ENCODE measurements at regions not wholly inside any gene's neighbourhood (a gene's known extent, or its start where the extent isn't known, plus 50 kb on each side); places are given as distances from the start of the nearest gene placed in this dataset.

DNA sequence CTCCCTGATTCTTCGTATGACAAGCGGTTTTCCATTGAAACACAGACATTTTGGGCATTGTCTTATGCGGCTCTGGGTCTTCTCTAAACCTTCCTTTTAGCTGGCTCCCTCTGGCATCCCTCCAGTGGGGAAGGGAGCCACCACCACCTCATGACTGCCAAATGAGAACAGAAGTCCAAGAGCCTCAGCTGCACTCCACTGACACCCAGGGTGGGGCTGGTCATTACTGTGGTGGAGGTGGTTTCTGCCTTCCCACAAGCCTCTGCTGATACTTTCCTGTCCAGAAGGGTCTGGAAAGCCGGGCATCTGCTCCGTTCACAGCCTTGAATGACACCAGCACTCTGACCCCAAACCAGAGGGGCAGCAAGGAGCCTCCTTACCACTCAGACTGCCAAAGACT is 213.5 kb downstream of the ZNF516 start:
- peaks cover 0 to 9% of the 10 kb centered on the region in 2 experiments for H3K9me3 ChIP-seq (ENCODE audit: control insufficient read depth in 1 of 2, insufficient read depth in 1 of 2, low read length in 2 of 2)
- no peaks in the 10 kb centered on the region for H3K4me1 ChIP-seq (ENCODE audit: insufficient read depth, low read length)
- no peak overlapping the region for H3K27ac ChIP-seq (ENCODE audit: low read depth in 1 of 2, low read length in 2 of 2)
- TF ChIP-seq, protein P1, sequence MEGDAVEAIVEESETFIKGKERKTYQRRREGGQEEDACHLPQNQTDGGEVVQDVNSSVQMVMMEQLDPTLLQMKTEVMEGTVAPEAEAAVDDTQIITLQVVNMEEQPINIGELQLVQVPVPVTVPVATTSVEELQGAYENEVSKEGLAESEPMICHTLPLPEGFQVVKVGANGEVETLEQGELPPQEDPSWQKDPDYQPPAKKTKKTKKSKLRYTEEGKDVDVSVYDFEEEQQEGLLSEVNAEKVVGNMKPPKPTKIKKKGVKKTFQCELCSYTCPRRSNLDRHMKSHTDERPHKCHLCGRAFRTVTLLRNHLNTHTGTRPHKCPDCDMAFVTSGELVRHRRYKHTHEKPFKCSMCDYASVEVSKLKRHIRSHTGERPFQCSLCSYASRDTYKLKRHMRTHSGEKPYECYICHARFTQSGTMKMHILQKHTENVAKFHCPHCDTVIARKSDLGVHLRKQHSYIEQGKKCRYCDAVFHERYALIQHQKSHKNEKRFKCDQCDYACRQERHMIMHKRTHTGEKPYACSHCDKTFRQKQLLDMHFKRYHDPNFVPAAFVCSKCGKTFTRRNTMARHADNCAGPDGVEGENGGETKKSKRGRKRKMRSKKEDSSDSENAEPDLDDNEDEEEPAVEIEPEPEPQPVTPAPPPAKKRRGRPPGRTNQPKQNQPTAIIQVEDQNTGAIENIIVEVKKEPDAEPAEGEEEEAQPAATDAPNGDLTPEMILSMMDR (IDR thresholded peaks at IDR 0.05), result no peak
- no peak overlapping the region for H3K4me3 Mint-ChIP-seq
- DNase-seq (no peak), ATAC-seq (ENCODE audit: poor library complexity) (no peak)
- H3K36me3 Mint-ChIP-seq (ENCODE audit: low read depth), result no peaks in the 10 kb centered on the region
- intact Hi-C loops (cut with DNase I, micrococcal nuclease), result no loop called here
- H3K4me1 Mint-ChIP-seq (ENCODE audit: low read depth), result no peaks in the 10 kb centered on the region
- H3K9me3 Mint-ChIP-seq, result no peaks in the 10 kb centered on the region
- ChIA-PET CTCF (no interaction called here), POLR2A (no interaction called here)
- H3K27me3 ChIP-seq (ENCODE audit: control insufficient read depth in 1 of 2, insufficient read depth in 2 of 2, low read length in 2 of 2), result peaks cover 4 to 6% of the 10 kb centered on the region in 2 experiments
- H3K36me3 ChIP-seq (ENCODE audit: insufficient read depth, low read length), result no peaks in the 10 kb centered on the region
- H3K27me3 Mint-ChIP-seq, result peaks cover 29% of the 10 kb centered on the region
- no peak overlapping the region for H3K4me3 ChIP-seq (ENCODE audit: low read length)
- no peak overlapping the region for H3K27ac Mint-ChIP-seq

DNA sequence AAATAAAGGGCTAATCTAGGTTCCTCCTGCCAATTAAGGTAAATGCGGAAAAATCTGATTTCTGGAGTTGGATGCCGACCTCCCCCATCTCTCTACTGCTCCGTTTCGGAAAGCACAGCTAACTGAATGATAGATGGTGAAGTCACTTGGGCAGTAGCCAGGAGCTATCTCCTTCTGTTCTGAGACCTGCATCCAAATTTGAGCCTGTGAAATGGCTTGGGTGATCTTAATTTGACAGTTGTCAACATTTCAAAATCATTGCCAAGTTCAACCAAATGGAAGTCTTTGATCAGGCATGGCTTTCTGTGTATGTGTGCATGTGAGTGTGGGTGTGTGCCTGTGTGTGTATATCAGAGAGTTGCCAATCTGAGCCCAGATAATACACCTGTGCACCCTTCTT is 217.2 kb downstream of the ZNF516 start:
- Histone ChIP-seq H3K27ac (ENCODE audit: low read depth in 1 of 2, low read length in 2 of 2) (no peak overlapping the region), H3K36me3 (ENCODE audit: insufficient read depth, low read length) (no peaks in the 10 kb centered on the region), H3K4me1 (ENCODE audit: insufficient read depth, low read length) (no peaks in the 10 kb centered on the region), H3K4me3 (ENCODE audit: low read length) (no peak overlapping the region), H3K9me3 (ENCODE audit: control insufficient read depth in 1 of 2, insufficient read depth in 1 of 2, low read length in 2 of 2) (peaks cover 0 to 5% of the 10 kb centered on the region in 2 experiments), H3K27me3 (ENCODE audit: control insufficient read depth in 1 of 2, insufficient read depth in 2 of 2, low read length in 2 of 2) (peaks cover 0 to 7% of the 10 kb centered on the region in 2 experiments)
- DNase-seq (no peak), ATAC-seq (ENCODE audit: poor library complexity) (no peak)
- no peak overlapping the region for H3K4me3 Mint-ChIP-seq
- ChIA-PET POLR2A (no interaction called here), CTCF (no interaction called here)
- H3K9me3 Mint-ChIP-seq, result no peaks in the 10 kb centered on the region
- intact Hi-C loops (cut with DNase I, micrococcal nuclease), result no loop called here
- H3K36me3 Mint-ChIP-seq (ENCODE audit: low read depth), result no peaks in the 10 kb centered on the region
- no peak overlapping the region for H3K27ac Mint-ChIP-seq
- H3K4me1 Mint-ChIP-seq (ENCODE audit: low read depth), result no peaks in the 10 kb centered on the region
- peaks cover 7% of the 10 kb centered on the region for H3K27me3 Mint-ChIP-seq
- TF ChIP-seq, protein P1 (IDR thresholded peaks at IDR 0.05), result no peak

DNA sequence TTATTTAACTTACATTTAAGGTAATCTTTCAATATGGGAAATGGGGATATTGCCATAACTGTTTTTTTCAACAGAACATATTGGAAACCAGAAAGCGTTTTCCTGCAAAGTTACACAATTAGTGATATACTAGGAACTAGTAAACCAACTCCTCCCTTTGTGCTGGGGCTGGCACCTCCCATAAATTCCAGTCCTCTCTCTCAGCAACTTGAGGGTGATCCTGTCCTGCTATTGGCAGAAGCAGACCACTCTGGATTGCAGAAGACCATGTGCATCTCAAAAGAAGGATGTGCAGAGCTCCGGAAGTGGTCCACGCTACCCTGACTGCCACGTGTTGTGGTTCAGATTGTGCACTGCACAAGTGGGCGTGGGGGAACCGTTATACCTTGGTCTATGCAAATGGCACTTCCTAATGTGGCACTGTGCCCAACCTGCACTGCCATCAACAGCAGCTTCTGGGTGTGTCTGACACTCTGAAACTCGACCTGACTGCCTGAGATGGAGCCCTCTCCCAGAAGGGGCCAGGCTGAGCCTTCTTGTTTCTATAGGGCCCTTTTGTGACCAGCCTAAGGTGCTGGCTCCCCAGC is 219.2 kb downstream of the ZNF516 start:
- Mint-ChIP-seq H3K27ac (no peak overlapping the region), H3K27me3 (peaks cover 10% of the 10 kb centered on the region), H3K4me3 (no peak overlapping the region), H3K9me3 (no peaks in the 10 kb centered on the region), H3K36me3 (ENCODE audit: low read depth) (no peaks in the 10 kb centered on the region), H3K4me1 (ENCODE audit: low read depth) (no peaks in the 10 kb centered on the region)
- H3K36me3 ChIP-seq (ENCODE audit: insufficient read depth, low read length), result no peaks in the 10 kb centered on the region
- DNase-seq (no peak), ATAC-seq (ENCODE audit: poor library complexity) (no peak)
- TF ChIP-seq, protein P1 (IDR thresholded peaks at IDR 0.05), result no peak
- intact Hi-C loops (cut with DNase I, micrococcal nuclease), result no loop called here
- H3K4me1 ChIP-seq (ENCODE audit: insufficient read depth, low read length), result no peaks in the 10 kb centered on the region
- CTCF ChIA-PET, result no interaction called here
- POLR2A ChIA-PET, result no interaction called here
- H3K27me3 ChIP-seq (ENCODE audit: control insufficient read depth in 1 of 2, insufficient read depth in 2 of 2, low read length in 2 of 2), result peaks cover 0 to 5% of the 10 kb centered on the region in 2 experiments
- no peak overlapping the region for H3K27ac ChIP-seq (ENCODE audit: low read depth in 1 of 2, low read length in 2 of 2)
- H3K9me3 ChIP-seq (ENCODE audit: control insufficient read depth in 1 of 2, insufficient read depth in 1 of 2, low read length in 2 of 2), result no peaks in the 10 kb centered on the region
- no peak overlapping the region for H3K4me3 ChIP-seq (ENCODE audit: low read length)
